ENCODE measurements at regions not wholly inside any gene's neighbourhood (a gene's known extent, or its start where the extent isn't known, plus 50 kb on each side); places are given as distances from the start of the nearest gene placed in this dataset.

DNA sequence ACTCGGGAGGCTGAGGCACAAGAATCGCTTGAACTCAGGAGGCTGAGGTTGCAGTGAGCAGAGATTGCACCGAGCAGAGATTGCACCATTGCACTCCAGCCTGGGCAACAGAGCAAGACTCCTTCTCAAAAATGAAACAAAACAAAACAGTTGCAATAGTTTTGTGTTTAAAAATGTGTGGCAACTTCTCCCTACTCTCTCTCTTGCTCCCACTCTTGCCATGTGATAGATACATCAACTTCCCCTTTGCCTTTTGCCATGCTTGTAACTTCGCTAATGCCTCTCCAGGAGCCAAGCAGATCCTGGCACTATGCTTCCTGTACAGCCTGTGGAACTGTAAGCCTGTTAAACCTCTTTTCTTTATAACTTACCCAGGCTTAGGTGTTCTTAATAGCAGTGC is 52.5 kb upstream of the INTU start:
- DNase-seq (ENCODE audit: low spot score), result no peak

DNA sequence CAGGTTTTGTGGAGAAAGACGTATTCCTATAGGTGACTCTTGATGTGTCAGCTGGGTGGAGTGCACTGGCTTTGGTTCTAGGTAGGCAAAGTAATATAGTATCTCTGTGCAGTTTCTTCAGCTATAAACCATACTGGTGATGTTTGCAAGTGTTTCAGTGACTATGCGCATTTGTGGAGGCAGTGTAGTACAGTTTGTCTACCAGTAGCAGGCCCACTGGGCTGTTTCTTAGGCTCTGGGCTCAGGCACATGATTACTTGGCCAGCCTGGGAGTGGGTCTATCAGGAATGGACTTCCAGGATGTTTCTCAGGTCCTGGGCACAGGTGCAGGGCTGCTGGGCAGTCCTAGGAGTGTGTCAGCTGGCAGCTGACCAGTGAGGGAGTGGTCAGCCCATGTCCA is 51.9 kb upstream of the INTU start:
- no peak for DNase-seq (ENCODE audit: low spot score)

All from ureter (tissue), 1 donor.